GM23338 (cell line): ENCODE measurements at regions not wholly inside any gene's neighbourhood (a gene's known extent, or its start where the extent isn't known, plus 50 kb on each side); places are given as distances from the start of the nearest gene placed in this dataset.

Experiments
- ATAC-seq: fragments of 200-7000 bp; cut with Tn5 transposase; 3 replicates; pipeline ENCODE4 v1.9.1; 2020
- DNase-seq: peaks from one replicate; pipeline ENCODE4 v3.0.0-alpha.2; 2015; ENCODE audit warnings: low spot score
- H2AFZ ChIP-seq: fragments of 200-600 bp; sonication (generic); 2 replicates; pipeline ENCODE4 v1.8.0; 2016; ENCODE audit warnings: antibody characterized with exemption, mild to moderate bottlenecking, moderate library complexity
- H3F3A ChIP-seq: fragments of 200-600 bp; sonication (generic); replicated peaks from 2 replicates; pipeline ENCODE4 v1.8.0; 2017; ENCODE audit warnings: antibody characterized with exemption, mixed run types, low read depth
- H3K27ac ChIP-seq: fragments of 200-600 bp; sonication (generic); 2 replicates; pipeline ENCODE4 v1.6.1; 2016; ENCODE audit warnings: low read depth
- H3K27me3 ChIP-seq: fragments of 200-600 bp; sonication (generic); 2 replicates; pipeline ENCODE4 v1.8.0; 2016; ENCODE audit warnings: mild to moderate bottlenecking, mixed run types, moderate library complexity; ENCODE audit not compliant: insufficient read depth
- H3K36me3 ChIP-seq: fragments of 200-600 bp; sonication (generic); 2 replicates; pipeline ENCODE4 v1.8.0; 2016; ENCODE audit warnings: mild to moderate bottlenecking; ENCODE audit not compliant: insufficient read depth
- H3K4me1 ChIP-seq: fragments of 200-600 bp; sonication (generic); 2 replicates; pipeline ENCODE4 v1.8.0; 2016; ENCODE audit warnings: mild to moderate bottlenecking, moderate library complexity; ENCODE audit not compliant: insufficient read depth
- H3K4me2 ChIP-seq: fragments of 200-600 bp; sonication (generic); 2 replicates; pipeline ENCODE4 v1.7.1; 2017; ENCODE audit warnings: mixed run types
- H3K4me3 ChIP-seq: fragments of 200-600 bp; sonication (generic); 2 replicates; pipeline ENCODE4 v1.6.1; 2016; ENCODE audit warnings: mixed run types
- H3K79me2 ChIP-seq: fragments of 200-600 bp; sonication (generic); replicated peaks from 2 replicates; pipeline ENCODE4 v1.8.0; 2017; ENCODE audit warnings: mild to moderate bottlenecking; ENCODE audit not compliant: insufficient read depth
- H3K9me2 ChIP-seq: fragments of 200-600 bp; sonication (generic); 2 replicates; pipeline ENCODE4 v1.8.0; 2017; ENCODE audit not compliant: insufficient read depth
- H4K20me1 ChIP-seq: fragments of 200-600 bp; sonication (generic); replicated peaks from 2 replicates; pipeline ENCODE4 v1.8.0; 2017; ENCODE audit warnings: mild to moderate bottlenecking; ENCODE audit not compliant: insufficient read depth
- H3K27ac Mint-ChIP-seq: 2 replicates; pipeline ENCODE4 v1.8.0; 2020; ENCODE audit warnings: inconsistent platforms, mild to moderate bottlenecking, moderate library complexity, mixed read lengths
- H3K27me3 Mint-ChIP-seq: 3 replicates; pipeline ENCODE4 v1.8.0; 2022; ENCODE audit warnings: low read depth, mild to moderate bottlenecking, moderate library complexity, mixed read lengths, inconsistent platforms; ENCODE audit not compliant: insufficient read depth, poor library complexity
- H3K36me3 Mint-ChIP-seq: 3 replicates; pipeline ENCODE4 v1.8.0; 2021; ENCODE audit warnings: low read depth, mild to moderate bottlenecking, inconsistent platforms, moderate library complexity, mixed read lengths
- H3K4me1 Mint-ChIP-seq: 3 replicates; pipeline ENCODE4 v1.8.0; 2020; ENCODE audit warnings: mild to moderate bottlenecking, inconsistent platforms, mixed read lengths
- H3K4me3 Mint-ChIP-seq: 3 replicates; pipeline ENCODE4 v1.8.0; 2021; ENCODE audit warnings: moderate library complexity, mild to moderate bottlenecking, inconsistent platforms, mixed read lengths
- H3K9me3 Mint-ChIP-seq: 3 replicates; pipeline ENCODE4 v1.8.0; 2020; ENCODE audit warnings: moderate library complexity, mild to moderate bottlenecking, inconsistent platforms, mixed read lengths
- NANOG ChIP-seq: IDR thresholded peaks from 2 replicates; pipeline ENCODE4 v1.6.1; 2016; ENCODE audit warnings: antibody characterized with exemption, borderline replicate concordance
- POLR2AphosphoS5 ChIP-seq: IDR thresholded peaks from 2 replicates; pipeline ENCODE4 v1.6.1; 2016; ENCODE audit warnings: antibody characterized with exemption, low read depth
- STAT1 ChIP-seq: IDR thresholded peaks from one replicate; pipeline ENCODE4 v1.6.1; 2016; ENCODE audit warnings: antibody characterized with exemption; ENCODE audit not compliant: unreplicated experiment
- ZNF331 ChIP-seq: fragments of 250-450 bp; sonication (Bioruptor Pico); IDR thresholded peaks from 2 replicates; pipeline ENCODE4 v1.5.0; 2020; ENCODE audit warnings: low read depth, mild to moderate bottlenecking, moderate library complexity
- TF ChIP-seq, protein P1 (sequence below): IDR thresholded peaks from 2 replicates; pipeline ENCODE4 v1.6.1; 2016; ENCODE audit warnings: antibody characterized with exemption
- TF ChIP-seq, protein P2 (sequence below): IDR thresholded peaks from one replicate; pipeline ENCODE4 v1.6.1; 2018; ENCODE audit warnings: antibody characterized with exemption; ENCODE audit not compliant: unreplicated experiment
- TF ChIP-seq, protein P3 (sequence below): fragments of 250-450 bp; sonication (Bioruptor Pico); IDR thresholded peaks from 2 replicates; pipeline ENCODE4 v1.5.0; 2020; ENCODE audit warnings: mild to moderate bottlenecking, moderate library complexity
- TF ChIP-seq, protein P4 (sequence below), 2 experiments: fragments of 200-600 bp in 1 of 2; sonication (generic) in 1 of 2; conservative IDR thresholded peaks; 2 replicates each; pipeline versions ENCODE4 v1.5.1 to v1.6.1; 2016 to 2017; ENCODE audit warnings: antibody characterized with exemption in 2 of 2, low read depth in 2 of 2, mild to moderate bottlenecking in 2 of 2, moderate library complexity in 1 of 2

DNA sequence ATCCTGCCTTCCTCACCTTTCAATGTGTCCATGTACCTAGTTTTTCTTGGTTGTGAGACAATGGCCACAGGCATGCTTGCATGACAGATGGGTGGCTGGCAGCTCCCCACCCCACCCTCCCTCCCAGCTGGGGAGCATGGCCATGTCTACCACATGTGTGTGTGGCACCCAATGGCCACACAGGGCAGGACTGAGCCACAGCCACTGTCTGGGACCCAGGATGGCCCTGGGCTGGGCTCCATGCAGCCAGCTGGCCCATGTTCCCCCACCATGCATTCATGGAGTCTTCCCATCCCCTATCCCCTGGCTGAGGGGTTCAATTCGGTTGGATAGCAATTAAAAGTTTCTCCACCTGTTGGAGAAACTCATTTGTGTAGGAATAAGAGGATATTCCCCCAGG lies 566.0 kb upstream of the USP15 start:
- no peak overlapping the region for H3K4me3 ChIP-seq
- peaks cover 55% of the 10 kb centered on the region for H3K9me3 Mint-ChIP-seq
- H3K27ac Mint-ChIP-seq, result no peak overlapping the region
- no peak overlapping the region for H3K27ac ChIP-seq
- ATAC-seq, result no peak
- H2AFZ ChIP-seq, result no peak overlapping the region
- TF ChIP-seq, protein P1, sequence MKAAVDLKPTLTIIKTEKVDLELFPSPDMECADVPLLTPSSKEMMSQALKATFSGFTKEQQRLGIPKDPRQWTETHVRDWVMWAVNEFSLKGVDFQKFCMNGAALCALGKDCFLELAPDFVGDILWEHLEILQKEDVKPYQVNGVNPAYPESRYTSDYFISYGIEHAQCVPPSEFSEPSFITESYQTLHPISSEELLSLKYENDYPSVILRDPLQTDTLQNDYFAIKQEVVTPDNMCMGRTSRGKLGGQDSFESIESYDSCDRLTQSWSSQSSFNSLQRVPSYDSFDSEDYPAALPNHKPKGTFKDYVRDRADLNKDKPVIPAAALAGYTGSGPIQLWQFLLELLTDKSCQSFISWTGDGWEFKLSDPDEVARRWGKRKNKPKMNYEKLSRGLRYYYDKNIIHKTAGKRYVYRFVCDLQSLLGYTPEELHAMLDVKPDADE, result no peak
- TF ChIP-seq, protein P2, sequence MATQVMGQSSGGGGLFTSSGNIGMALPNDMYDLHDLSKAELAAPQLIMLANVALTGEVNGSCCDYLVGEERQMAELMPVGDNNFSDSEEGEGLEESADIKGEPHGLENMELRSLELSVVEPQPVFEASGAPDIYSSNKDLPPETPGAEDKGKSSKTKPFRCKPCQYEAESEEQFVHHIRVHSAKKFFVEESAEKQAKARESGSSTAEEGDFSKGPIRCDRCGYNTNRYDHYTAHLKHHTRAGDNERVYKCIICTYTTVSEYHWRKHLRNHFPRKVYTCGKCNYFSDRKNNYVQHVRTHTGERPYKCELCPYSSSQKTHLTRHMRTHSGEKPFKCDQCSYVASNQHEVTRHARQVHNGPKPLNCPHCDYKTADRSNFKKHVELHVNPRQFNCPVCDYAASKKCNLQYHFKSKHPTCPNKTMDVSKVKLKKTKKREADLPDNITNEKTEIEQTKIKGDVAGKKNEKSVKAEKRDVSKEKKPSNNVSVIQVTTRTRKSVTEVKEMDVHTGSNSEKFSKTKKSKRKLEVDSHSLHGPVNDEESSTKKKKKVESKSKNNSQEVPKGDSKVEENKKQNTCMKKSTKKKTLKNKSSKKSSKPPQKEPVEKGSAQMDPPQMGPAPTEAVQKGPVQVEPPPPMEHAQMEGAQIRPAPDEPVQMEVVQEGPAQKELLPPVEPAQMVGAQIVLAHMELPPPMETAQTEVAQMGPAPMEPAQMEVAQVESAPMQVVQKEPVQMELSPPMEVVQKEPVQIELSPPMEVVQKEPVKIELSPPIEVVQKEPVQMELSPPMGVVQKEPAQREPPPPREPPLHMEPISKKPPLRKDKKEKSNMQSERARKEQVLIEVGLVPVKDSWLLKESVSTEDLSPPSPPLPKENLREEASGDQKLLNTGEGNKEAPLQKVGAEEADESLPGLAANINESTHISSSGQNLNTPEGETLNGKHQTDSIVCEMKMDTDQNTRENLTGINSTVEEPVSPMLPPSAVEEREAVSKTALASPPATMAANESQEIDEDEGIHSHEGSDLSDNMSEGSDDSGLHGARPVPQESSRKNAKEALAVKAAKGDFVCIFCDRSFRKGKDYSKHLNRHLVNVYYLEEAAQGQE, result no peak
- TF ChIP-seq ZNF331 (no peak), STAT1 (no peak), NANOG (no peak), POLR2AphosphoS5 (no peak)
- TF ChIP-seq, protein P3, sequence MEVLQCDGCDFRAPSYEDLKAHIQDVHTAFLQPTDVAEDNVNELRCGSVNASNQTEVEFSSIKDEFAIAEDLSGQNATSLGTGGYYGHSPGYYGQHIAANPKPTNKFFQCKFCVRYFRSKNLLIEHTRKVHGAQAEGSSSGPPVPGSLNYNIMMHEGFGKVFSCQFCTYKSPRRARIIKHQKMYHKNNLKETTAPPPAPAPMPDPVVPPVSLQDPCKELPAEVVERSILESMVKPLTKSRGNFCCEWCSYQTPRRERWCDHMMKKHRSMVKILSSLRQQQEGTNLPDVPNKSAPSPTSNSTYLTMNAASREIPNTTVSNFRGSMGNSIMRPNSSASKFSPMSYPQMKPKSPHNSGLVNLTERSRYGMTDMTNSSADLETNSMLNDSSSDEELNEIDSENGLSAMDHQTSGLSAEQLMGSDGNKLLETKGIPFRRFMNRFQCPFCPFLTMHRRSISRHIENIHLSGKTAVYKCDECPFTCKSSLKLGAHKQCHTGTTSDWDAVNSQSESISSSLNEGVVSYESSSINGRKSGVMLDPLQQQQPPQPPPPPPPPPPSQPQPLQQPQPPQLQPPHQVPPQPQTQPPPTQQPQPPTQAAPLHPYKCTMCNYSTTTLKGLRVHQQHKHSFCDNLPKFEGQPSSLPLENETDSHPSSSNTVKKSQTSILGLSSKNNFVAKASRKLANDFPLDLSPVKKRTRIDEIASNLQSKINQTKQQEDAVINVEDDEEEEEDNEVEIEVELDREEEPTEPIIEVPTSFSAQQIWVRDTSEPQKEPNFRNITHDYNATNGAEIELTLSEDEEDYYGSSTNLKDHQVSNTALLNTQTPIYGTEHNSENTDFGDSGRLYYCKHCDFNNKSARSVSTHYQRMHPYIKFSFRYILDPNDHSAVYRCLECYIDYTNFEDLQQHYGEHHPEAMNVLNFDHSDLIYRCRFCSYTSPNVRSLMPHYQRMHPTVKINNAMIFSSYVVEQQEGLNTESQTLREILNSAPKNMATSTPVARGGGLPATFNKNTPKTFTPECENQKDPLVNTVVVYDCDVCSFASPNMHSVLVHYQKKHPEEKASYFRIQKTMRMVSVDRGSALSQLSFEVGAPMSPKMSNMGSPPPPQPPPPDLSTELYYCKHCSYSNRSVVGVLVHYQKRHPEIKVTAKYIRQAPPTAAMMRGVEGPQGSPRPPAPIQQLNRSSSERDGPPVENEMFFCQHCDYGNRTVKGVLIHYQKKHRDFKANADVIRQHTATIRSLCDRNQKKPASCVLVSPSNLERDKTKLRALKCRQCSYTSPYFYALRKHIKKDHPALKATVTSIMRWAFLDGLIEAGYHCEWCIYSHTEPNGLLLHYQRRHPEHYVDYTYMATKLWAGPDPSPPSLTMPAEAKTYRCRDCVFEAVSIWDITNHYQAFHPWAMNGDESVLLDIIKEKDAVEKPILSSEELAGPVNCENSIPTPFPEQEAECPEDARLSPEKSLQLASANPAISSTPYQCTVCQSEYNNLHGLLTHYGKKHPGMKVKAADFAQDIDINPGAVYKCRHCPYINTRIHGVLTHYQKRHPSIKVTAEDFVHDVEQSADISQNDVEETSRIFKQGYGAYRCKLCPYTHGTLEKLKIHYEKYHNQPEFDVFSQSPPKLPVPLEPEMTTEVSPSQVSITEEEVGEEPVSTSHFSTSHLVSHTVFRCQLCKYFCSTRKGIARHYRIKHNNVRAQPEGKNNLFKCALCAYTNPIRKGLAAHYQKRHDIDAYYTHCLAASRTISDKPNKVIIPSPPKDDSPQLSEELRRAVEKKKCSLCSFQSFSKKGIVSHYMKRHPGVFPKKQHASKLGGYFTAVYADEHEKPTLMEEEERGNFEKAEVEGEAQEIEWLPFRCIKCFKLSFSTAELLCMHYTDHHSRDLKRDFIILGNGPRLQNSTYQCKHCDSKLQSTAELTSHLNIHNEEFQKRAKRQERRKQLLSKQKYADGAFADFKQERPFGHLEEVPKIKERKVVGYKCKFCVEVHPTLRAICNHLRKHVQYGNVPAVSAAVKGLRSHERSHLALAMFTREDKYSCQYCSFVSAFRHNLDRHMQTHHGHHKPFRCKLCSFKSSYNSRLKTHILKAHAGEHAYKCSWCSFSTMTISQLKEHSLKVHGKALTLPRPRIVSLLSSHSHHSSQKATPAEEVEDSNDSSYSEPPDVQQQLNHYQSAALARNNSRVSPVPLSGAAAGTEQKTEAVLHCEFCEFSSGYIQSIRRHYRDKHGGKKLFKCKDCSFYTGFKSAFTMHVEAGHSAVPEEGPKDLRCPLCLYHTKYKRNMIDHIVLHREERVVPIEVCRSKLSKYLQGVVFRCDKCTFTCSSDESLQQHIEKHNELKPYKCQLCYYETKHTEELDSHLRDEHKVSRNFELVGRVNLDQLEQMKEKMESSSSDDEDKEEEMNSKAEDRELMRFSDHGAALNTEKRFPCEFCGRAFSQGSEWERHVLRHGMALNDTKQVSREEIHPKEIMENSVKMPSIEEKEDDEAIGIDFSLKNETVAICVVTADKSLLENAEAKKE, result no peak
- TF ChIP-seq, protein P4, sequence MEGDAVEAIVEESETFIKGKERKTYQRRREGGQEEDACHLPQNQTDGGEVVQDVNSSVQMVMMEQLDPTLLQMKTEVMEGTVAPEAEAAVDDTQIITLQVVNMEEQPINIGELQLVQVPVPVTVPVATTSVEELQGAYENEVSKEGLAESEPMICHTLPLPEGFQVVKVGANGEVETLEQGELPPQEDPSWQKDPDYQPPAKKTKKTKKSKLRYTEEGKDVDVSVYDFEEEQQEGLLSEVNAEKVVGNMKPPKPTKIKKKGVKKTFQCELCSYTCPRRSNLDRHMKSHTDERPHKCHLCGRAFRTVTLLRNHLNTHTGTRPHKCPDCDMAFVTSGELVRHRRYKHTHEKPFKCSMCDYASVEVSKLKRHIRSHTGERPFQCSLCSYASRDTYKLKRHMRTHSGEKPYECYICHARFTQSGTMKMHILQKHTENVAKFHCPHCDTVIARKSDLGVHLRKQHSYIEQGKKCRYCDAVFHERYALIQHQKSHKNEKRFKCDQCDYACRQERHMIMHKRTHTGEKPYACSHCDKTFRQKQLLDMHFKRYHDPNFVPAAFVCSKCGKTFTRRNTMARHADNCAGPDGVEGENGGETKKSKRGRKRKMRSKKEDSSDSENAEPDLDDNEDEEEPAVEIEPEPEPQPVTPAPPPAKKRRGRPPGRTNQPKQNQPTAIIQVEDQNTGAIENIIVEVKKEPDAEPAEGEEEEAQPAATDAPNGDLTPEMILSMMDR (conservative IDR thresholded peaks at IDR 0.05; ENCODE audit: low read depth in 2 of 2), result no peak
- H3K4me1 Mint-ChIP-seq, result no peaks in the 10 kb centered on the region
- H3F3A ChIP-seq, result no peaks in the 10 kb centered on the region
- peaks cover 37% of the 10 kb centered on the region for H3K36me3 Mint-ChIP-seq
- no peaks in the 10 kb centered on the region for H3K4me1 ChIP-seq
- no peaks in the 10 kb centered on the region for H3K79me2 ChIP-seq
- H3K36me3 ChIP-seq, result peaks cover 32% of the 10 kb centered on the region
- H3K27me3 ChIP-seq, result no peaks in the 10 kb centered on the region
- DNase-seq, result peak; percentile 14
- no peaks in the 10 kb centered on the region for H4K20me1 ChIP-seq
- no peak overlapping the region for H3K4me2 ChIP-seq
- peaks cover 3% of the 10 kb centered on the region; the same call in 1 of the 2 replicates for H3K9me2 ChIP-seq
- H3K27me3 Mint-ChIP-seq, result peaks cover 5% of the 10 kb centered on the region
- H3K4me3 Mint-ChIP-seq, result no peak overlapping the region
